HFFc6 (cell line): ENCODE measurements at regions not wholly inside any gene's neighbourhood (a gene's known extent, or its start where the extent isn't known, plus 50 kb on each side); places are given as distances from the start of the nearest gene placed in this dataset.
"Not testable (repeated sequence)": the region's sequence is repeated elsewhere in the genome, so short reads cannot be mapped to it uniquely, and the experiment has no call there.

Source experiments
- DNase-seq: peaks from one replicate; pipeline ENCODE4 v3.0.0-alpha.2; 2018
- H3K27ac Mint-ChIP-seq: 2 replicates; pipeline ENCODE4 v1.8.0; 2020; ENCODE audit warnings: mild to moderate bottlenecking, mixed read lengths
- H3K27me3 Mint-ChIP-seq: 2 replicates; pipeline ENCODE4 v1.8.0; 2021; ENCODE audit warnings: mild to moderate bottlenecking, moderate library complexity, mixed read lengths; ENCODE audit not compliant: insufficient read depth
- H3K36me3 Mint-ChIP-seq: 2 replicates; pipeline ENCODE4 v1.8.0; 2021; ENCODE audit warnings: low read depth, mixed read lengths
- H3K4me1 Mint-ChIP-seq: 2 replicates; pipeline ENCODE4 v1.8.0; 2020; ENCODE audit warnings: low read depth, mixed read lengths
- H3K4me3 Mint-ChIP-seq: 2 replicates; pipeline ENCODE4 v1.8.0; 2020; ENCODE audit warnings: mild to moderate bottlenecking, moderate library complexity, mixed read lengths
- H3K9me3 Mint-ChIP-seq: 2 replicates; pipeline ENCODE4 v1.8.0; 2020; ENCODE audit warnings: mild to moderate bottlenecking, mixed read lengths
- CTCF ChIP-seq: fragments of 200-600 bp; sonication (generic); IDR thresholded peaks from 2 replicates; pipeline ENCODE4 v1.5.0; 2021; ENCODE audit warnings: antibody characterized with exemption, mild to moderate bottlenecking

- TF ChIP-seq CTCF: no peak
- Mint-ChIP-seq H3K9me3 (no peaks in the 10 kb centered on the region), H3K4me3 (no peak overlapping the region), H3K27ac (no peak overlapping the region), H3K27me3 (peaks cover 22% of the 10 kb centered on the region), H3K4me1 (peaks cover 6% of the 10 kb centered on the region; the same call in 1 of the 2 replicates), H3K36me3 (no peaks in the 10 kb centered on the region)
- no peak for DNase-seq
Observed at GRCh38 chr5:112581811-112582320, 155.8 kb upstream of the APC start.

- DNase-seq: no peak
- no peak overlapping the region for H3K27ac Mint-ChIP-seq
- no peaks in the 10 kb centered on the region for H3K36me3 Mint-ChIP-seq
- no peaks in the 10 kb centered on the region for H3K9me3 Mint-ChIP-seq
- peaks cover 23% of the 10 kb centered on the region for H3K27me3 Mint-ChIP-seq
- no peak for TF ChIP-seq CTCF
- no peak overlapping the region for H3K4me3 Mint-ChIP-seq
- peaks cover 6% of the 10 kb centered on the region; the same call in 1 of the 2 replicates for H3K4me1 Mint-ChIP-seq
Observed at GRCh38 chr5:112583166-112583565, 154.5 kb upstream of the APC start.

- Mint-ChIP-seq H3K4me3 (no peak overlapping the region), H3K27me3 (peaks cover 27% of the 10 kb centered on the region), H3K27ac (no peak overlapping the region), H3K36me3 (no peaks in the 10 kb centered on the region), H3K4me1 (peaks cover 1% of the 10 kb centered on the region; the same call in 1 of the 2 replicates), H3K9me3 (no peaks in the 10 kb centered on the region)
- no peak for DNase-seq
- no peak for TF ChIP-seq CTCF
Observed at GRCh38 chr5:112584781-112585180, 152.9 kb upstream of the APC start.

GRCh38 chr5:112586596-112587062 is 151.1 kb upstream of the APC start:
- no peak for TF ChIP-seq CTCF
- Mint-ChIP-seq H3K36me3 (no peaks in the 10 kb centered on the region), H3K27ac (no peak overlapping the region), H3K9me3 (no peaks in the 10 kb centered on the region), H3K27me3 (peaks cover 26% of the 10 kb centered on the region), H3K4me1 (no peaks in the 10 kb centered on the region), H3K4me3 (no peak overlapping the region)
- DNase-seq: no peak

- DNase-seq, H3K36me3 Mint-ChIP-seq, H3K9me3 Mint-ChIP-seq, H3K4me1 Mint-ChIP-seq, H3K4me3 Mint-ChIP-seq, H3K27ac Mint-ChIP-seq: not testable (repeated sequence)
- H3K27me3 Mint-ChIP-seq: peaks cover 31% of the 10 kb centered on the region
Observed at GRCh38 chr5:112590858-112591257, 146.8 kb upstream of the APC start.

- Mint-ChIP-seq H3K36me3 (no peaks in the 10 kb centered on the region), H3K27ac (no peak overlapping the region), H3K9me3 (no peaks in the 10 kb centered on the region), H3K27me3 (peaks cover 36% of the 10 kb centered on the region), H3K4me3 (no peak overlapping the region), H3K4me1 (peaks cover 9% of the 10 kb centered on the region; the same call in 1 of the 2 replicates)
- TF ChIP-seq CTCF: no peak
- DNase-seq: no peak
Observed at GRCh38 chr5:112594095-112594850, 143.4 kb upstream of the APC start.
